ENCODE measurements at regions not wholly inside any gene's neighbourhood (a gene's known extent, or its start where the extent isn't known, plus 50 kb on each side); places are given as distances from the start of the nearest gene placed in this dataset.

DNA sequence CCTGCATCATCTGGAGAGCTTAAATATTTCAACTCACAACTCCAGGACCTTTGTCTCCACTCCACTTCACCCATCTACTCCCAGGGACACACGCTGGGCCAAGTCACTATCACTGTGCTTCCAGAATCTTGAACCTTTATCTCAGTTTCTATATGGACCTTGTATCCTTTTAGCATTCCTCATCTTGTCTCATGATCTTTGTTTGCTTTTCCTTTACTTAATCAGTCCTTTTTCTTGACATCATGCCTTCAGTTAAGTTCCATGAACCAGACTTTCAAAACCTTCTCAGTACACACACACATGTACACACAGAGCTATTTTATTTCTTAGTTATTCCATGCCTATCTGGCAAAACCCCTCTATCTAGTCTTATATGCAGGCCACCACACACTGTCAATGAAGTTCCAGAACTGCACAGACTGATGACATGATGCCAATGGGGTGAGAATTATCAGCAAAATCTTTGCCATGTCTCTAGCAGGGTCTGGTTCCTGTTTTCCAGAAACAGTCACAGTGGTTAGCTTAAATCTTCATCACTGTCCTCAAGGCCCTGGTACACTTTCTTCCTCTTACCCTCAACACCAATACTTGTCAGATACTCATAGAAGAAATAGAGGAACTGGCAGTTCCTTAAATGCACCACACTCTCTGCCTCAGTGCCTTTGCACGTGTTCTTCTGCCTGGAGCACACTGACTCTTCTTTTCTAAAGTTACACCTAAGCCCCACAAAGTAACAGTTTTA, 77.6 kb upstream of the STARD13 start:
- no peak overlapping the region for H3K4me3 ChIP-seq (ENCODE audit: low read length)
- H3K27me3 ChIP-seq (replicated peaks; ENCODE audit: insufficient read depth, low read length), result no peaks in the 10 kb centered on the region
- H2AFZ ChIP-seq (ENCODE audit: low read length), result no peak overlapping the region
- no peaks in the 10 kb centered on the region for H3K9me2 ChIP-seq (replicated peaks; ENCODE audit: insufficient read depth, low read length)
- no peak overlapping the region for H3K9ac ChIP-seq (ENCODE audit: low read length)
- TF ChIP-seq EZH2 (optimal IDR thresholded peaks at IDR 0.05; ENCODE audit: low read depth, low read length), result no peak
- TF ChIP-seq, protein P1, sequence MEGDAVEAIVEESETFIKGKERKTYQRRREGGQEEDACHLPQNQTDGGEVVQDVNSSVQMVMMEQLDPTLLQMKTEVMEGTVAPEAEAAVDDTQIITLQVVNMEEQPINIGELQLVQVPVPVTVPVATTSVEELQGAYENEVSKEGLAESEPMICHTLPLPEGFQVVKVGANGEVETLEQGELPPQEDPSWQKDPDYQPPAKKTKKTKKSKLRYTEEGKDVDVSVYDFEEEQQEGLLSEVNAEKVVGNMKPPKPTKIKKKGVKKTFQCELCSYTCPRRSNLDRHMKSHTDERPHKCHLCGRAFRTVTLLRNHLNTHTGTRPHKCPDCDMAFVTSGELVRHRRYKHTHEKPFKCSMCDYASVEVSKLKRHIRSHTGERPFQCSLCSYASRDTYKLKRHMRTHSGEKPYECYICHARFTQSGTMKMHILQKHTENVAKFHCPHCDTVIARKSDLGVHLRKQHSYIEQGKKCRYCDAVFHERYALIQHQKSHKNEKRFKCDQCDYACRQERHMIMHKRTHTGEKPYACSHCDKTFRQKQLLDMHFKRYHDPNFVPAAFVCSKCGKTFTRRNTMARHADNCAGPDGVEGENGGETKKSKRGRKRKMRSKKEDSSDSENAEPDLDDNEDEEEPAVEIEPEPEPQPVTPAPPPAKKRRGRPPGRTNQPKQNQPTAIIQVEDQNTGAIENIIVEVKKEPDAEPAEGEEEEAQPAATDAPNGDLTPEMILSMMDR (IDR thresholded peaks at IDR 0.05; ENCODE audit: low read length), result no peak
- TF ChIP-seq EZH2phosphoT487 (IDR thresholded peaks at IDR 0.05; ENCODE audit: low read length), result no peak
- DNase-seq, result no peak
- no peaks in the 10 kb centered on the region for H3K79me2 ChIP-seq (ENCODE audit: low read length)
- H3F3A ChIP-seq (ENCODE audit: insufficient read depth, low read length), result no peaks in the 10 kb centered on the region
- no peak overlapping the region for H3K27ac ChIP-seq (ENCODE audit: low read length)
- H3K36me3 ChIP-seq (replicated peaks; ENCODE audit: insufficient read depth, low read length), result no peaks in the 10 kb centered on the region
- no peaks in the 10 kb centered on the region for H3K4me1 ChIP-seq (ENCODE audit: low read length)
- H3K4me2 ChIP-seq (ENCODE audit: low read depth, low read length), result no peak overlapping the region
- H3K9me3 ChIP-seq (replicated peaks; ENCODE audit: insufficient read depth, low read length), result no peaks in the 10 kb centered on the region
- H4K20me1 ChIP-seq (ENCODE audit: insufficient read depth, low read length), result no peaks in the 10 kb centered on the region

DNA sequence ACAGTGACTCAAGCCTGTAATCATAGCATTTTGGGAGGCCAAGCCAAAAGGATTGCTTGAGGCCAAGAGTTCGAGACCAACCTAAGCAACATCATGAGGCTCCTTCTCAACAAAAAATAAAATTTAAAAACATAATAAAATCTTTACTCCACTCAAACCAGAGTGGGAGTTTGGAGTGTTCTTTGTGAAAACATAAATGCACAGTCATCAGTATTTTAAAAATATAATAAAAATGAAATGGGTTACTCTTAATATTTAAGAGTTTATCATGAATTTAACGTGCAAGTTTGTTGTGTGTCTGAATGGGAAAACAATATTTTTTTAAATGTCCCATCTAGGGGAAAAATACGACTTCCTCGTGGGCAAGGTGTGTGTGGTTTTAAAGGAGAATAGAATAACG, 78.6 kb upstream of the STARD13 start:
- Histone ChIP-seq H4K20me1 (ENCODE audit: insufficient read depth, low read length) (no peaks in the 10 kb centered on the region), H3F3A (ENCODE audit: insufficient read depth, low read length) (no peaks in the 10 kb centered on the region), H3K36me3 (replicated peaks; ENCODE audit: insufficient read depth, low read length) (no peaks in the 10 kb centered on the region), H3K9me3 (replicated peaks; ENCODE audit: insufficient read depth, low read length) (no peaks in the 10 kb centered on the region), H3K27me3 (replicated peaks; ENCODE audit: insufficient read depth, low read length) (no peaks in the 10 kb centered on the region), H3K9me2 (replicated peaks; ENCODE audit: insufficient read depth, low read length) (no peaks in the 10 kb centered on the region), H2AFZ (ENCODE audit: low read length) (no peak overlapping the region), H3K27ac (ENCODE audit: low read length) (no peak overlapping the region), H3K9ac (ENCODE audit: low read length) (no peak overlapping the region), H3K79me2 (ENCODE audit: low read length) (no peaks in the 10 kb centered on the region), H3K4me3 (ENCODE audit: low read length) (no peak overlapping the region), H3K4me1 (ENCODE audit: low read length) (no peaks in the 10 kb centered on the region), H3K4me2 (ENCODE audit: low read depth, low read length) (no peak overlapping the region)
- no peak for DNase-seq
- TF ChIP-seq, protein P1 (IDR thresholded peaks at IDR 0.05; ENCODE audit: low read length), result no peak
- no peak for TF ChIP-seq EZH2phosphoT487 (IDR thresholded peaks at IDR 0.05; ENCODE audit: low read length)

DNA sequence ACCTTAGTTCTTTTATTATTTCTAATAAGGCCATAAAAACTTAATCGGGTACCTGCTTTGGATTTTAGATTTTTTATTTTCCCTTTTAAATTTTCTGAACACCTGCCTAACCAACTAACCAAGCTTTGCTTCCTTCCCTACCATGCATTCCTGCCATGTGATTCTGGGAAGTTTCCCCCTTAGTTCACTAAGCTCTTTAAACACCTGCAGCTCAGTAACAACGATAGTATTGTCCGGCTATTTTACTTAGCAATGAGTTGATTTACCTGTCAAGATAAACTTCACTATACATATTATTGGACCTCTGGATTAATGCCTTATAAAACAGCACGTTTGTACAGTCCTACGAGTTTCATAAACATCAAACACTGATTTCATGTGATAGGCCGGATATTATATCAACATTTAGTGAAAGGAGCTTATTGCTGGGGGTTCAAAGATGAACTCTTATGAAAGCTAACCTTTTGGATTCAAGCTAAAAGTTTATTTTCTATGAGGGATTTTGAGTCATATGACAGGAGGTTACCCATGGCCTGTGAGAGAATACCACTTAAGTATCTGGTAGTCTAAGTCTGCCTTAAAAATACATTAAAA, 81.0 kb upstream of the STARD13 start:
- no peaks in the 10 kb centered on the region for H3K9me2 ChIP-seq (replicated peaks; ENCODE audit: insufficient read depth, low read length)
- H3K27ac ChIP-seq (ENCODE audit: low read length), result no peak overlapping the region
- H3K36me3 ChIP-seq (replicated peaks; ENCODE audit: insufficient read depth, low read length), result no peaks in the 10 kb centered on the region
- H3K27me3 ChIP-seq (replicated peaks; ENCODE audit: insufficient read depth, low read length), result no peaks in the 10 kb centered on the region
- no peak for DNase-seq
- no peak overlapping the region for H3K9ac ChIP-seq (ENCODE audit: low read length)
- no peaks in the 10 kb centered on the region for H4K20me1 ChIP-seq (ENCODE audit: insufficient read depth, low read length)
- TF ChIP-seq EZH2phosphoT487 (IDR thresholded peaks at IDR 0.05; ENCODE audit: low read length) (no peak), EZH2 (optimal IDR thresholded peaks at IDR 0.05; ENCODE audit: low read depth, low read length) (no peak)
- TF ChIP-seq, protein P1 (IDR thresholded peaks at IDR 0.05; ENCODE audit: low read length), result no peak
- no peak overlapping the region for H3K4me3 ChIP-seq (ENCODE audit: low read length)
- no peaks in the 10 kb centered on the region for H3K79me2 ChIP-seq (ENCODE audit: low read length)
- H3F3A ChIP-seq (ENCODE audit: insufficient read depth, low read length), result no peaks in the 10 kb centered on the region
- no peaks in the 10 kb centered on the region for H3K4me1 ChIP-seq (ENCODE audit: low read length)
- no peak overlapping the region for H2AFZ ChIP-seq (ENCODE audit: low read length)
- no peaks in the 10 kb centered on the region for H3K9me3 ChIP-seq (replicated peaks; ENCODE audit: insufficient read depth, low read length)
- no peak overlapping the region for H3K4me2 ChIP-seq (ENCODE audit: low read depth, low read length)
